OCI-LY7 (cell line): ENCODE measurements at regions not wholly inside any gene's neighbourhood (a gene's known extent, or its start where the extent isn't known, plus 50 kb on each side); places are given as distances from the start of the nearest gene placed in this dataset.

ENCODE experiments used
- EZH2phosphoT487 ChIP-seq: fragments of 200-600 bp; sonication (generic); IDR thresholded peaks from 2 replicates; pipeline ENCODE4 v1.6.1; 2018; ENCODE audit warnings: low read depth, borderline replicate concordance, mild to moderate bottlenecking, mixed run types, antibody characterized with exemption, low read length, moderate library complexity, mixed read lengths
- TF ChIP-seq, protein P1 (sequence below): fragments of 200-600 bp; sonication (generic); conservative IDR thresholded peaks from 2 replicates; pipeline ENCODE4 v1.5.1; 2014; ENCODE audit warnings: mild to moderate bottlenecking, antibody characterized with exemption, low read length, moderate library complexity, mixed read lengths

DNA sequence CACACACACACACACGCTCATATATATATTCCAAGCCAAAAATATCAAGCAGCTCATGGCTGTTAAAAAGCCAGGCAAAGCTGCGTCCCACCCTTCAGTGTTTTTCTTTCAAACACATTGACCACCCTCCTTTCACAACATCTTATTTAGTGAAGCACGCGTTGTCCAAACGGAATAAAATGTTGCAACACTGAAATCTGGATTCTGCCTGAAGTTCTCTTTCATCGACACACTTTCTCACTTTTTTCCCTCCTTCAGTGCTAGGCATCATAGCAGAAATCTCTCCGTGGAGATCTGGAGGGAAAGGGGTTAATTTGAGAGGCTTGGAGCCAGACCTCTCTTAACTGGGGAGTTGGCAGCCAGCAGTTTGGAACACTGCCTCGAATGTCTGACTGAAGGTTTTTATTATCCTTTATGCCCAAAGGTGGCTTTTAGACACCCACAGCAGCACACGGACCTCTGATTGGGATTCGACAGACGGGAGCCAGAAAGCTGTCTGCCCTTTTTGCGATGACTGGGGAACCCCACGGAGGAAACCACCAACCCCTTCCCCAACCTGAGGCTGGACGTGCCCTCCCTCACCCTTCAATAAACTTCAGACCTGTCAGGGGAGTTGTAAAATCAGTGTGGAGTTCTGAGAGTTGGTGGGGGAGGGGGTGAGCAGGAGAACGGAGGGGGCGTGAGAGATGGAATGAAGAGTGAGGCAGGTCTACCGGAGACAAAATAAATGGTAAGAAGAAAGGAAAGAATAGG is 833.6 kb upstream of the SOX9 start:
- TF ChIP-seq, protein P1, sequence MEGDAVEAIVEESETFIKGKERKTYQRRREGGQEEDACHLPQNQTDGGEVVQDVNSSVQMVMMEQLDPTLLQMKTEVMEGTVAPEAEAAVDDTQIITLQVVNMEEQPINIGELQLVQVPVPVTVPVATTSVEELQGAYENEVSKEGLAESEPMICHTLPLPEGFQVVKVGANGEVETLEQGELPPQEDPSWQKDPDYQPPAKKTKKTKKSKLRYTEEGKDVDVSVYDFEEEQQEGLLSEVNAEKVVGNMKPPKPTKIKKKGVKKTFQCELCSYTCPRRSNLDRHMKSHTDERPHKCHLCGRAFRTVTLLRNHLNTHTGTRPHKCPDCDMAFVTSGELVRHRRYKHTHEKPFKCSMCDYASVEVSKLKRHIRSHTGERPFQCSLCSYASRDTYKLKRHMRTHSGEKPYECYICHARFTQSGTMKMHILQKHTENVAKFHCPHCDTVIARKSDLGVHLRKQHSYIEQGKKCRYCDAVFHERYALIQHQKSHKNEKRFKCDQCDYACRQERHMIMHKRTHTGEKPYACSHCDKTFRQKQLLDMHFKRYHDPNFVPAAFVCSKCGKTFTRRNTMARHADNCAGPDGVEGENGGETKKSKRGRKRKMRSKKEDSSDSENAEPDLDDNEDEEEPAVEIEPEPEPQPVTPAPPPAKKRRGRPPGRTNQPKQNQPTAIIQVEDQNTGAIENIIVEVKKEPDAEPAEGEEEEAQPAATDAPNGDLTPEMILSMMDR, result no peak
- TF ChIP-seq EZH2phosphoT487, result no peak
